RWPE2 (cell line): ENCODE measurements at regions not wholly inside any gene's neighbourhood (a gene's known extent, or its start where the extent isn't known, plus 50 kb on each side); places are given as distances from the start of the nearest gene placed in this dataset.

Experiments
- ATAC-seq: fragments of 200-7000 bp; cut with Tn5 transposase; 3 replicates; pipeline ENCODE4 v1.9.1; 2021; ENCODE audit warnings: low read depth
- DNase-seq: peaks from one replicate; pipeline ENCODE4 v3.0.0-alpha.2; 2020; ENCODE audit warnings: low spot score
- H3K27ac ChIP-seq: fragments of 450-650 bp; 2 replicates; pipeline ENCODE4 v1.5.1; 2017; ENCODE audit warnings: mild to moderate bottlenecking; ENCODE audit not compliant: poor library complexity, severe bottlenecking
- H3K27me3 ChIP-seq: fragments of 250-450 bp; sonication (Bioruptor Pico); 2 replicates; pipeline ENCODE4 v1.5.1; 2021; ENCODE audit warnings: mild to moderate bottlenecking, moderate library complexity; ENCODE audit not compliant: insufficient read depth, poor library complexity, severe bottlenecking
- H3K36me3 ChIP-seq: fragments of 250-450 bp; sonication (Bioruptor Pico); 2 replicates; pipeline ENCODE4 v1.5.1; 2020; ENCODE audit warnings: low read depth, mild to moderate bottlenecking, moderate library complexity
- H3K4me1 ChIP-seq: fragments of 250-450 bp; sonication (Bioruptor Pico); 2 replicates; pipeline ENCODE4 v1.5.1; 2021; ENCODE audit warnings: mild to moderate bottlenecking, moderate library complexity; ENCODE audit not compliant: insufficient read depth, poor library complexity, severe bottlenecking
- H3K4me3 ChIP-seq: fragments of 250-450 bp; sonication (Bioruptor Pico); 2 replicates; pipeline ENCODE4 v1.5.1; 2021; ENCODE audit warnings: mild to moderate bottlenecking, moderate library complexity; ENCODE audit not compliant: severe bottlenecking
- H3K9me3 ChIP-seq: fragments of 250-450 bp; sonication (Bioruptor Pico); 2 replicates; pipeline ENCODE4 v1.5.1; 2021; ENCODE audit warnings: mild to moderate bottlenecking, moderate library complexity; ENCODE audit not compliant: severe bottlenecking
- TF ChIP-seq, protein P1 (sequence below): fragments of 450-650 bp; IDR thresholded peaks from one replicate; pipeline ENCODE4 v1.5.1; 2017; ENCODE audit warnings: mild to moderate bottlenecking, moderate library complexity; ENCODE audit not compliant: poor library complexity, severe bottlenecking

DNA sequence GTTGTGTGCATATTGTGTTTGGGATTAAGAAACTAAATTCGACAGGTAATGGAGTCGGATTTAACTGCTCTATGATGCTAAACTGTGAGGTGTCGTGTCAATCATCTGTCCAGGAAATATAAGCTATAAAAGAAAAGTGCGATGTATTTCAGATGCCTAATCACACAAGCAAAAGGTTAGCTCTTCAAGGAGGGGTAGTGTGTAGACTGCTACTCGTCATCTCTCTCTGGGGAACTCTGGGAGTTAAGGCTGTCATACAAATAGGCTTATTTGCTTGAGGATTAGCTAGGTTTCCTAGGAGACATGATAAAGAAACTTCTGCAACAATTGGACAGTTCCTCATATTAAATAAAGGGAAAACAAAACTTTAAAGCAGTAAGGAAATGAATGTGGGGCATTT lies 462.1 kb downstream of the OLFM4 start:
- DNase-seq (no peak), ATAC-seq (no peak)
- H3K4me3 ChIP-seq: no peak overlapping the region
- TF ChIP-seq, protein P1, sequence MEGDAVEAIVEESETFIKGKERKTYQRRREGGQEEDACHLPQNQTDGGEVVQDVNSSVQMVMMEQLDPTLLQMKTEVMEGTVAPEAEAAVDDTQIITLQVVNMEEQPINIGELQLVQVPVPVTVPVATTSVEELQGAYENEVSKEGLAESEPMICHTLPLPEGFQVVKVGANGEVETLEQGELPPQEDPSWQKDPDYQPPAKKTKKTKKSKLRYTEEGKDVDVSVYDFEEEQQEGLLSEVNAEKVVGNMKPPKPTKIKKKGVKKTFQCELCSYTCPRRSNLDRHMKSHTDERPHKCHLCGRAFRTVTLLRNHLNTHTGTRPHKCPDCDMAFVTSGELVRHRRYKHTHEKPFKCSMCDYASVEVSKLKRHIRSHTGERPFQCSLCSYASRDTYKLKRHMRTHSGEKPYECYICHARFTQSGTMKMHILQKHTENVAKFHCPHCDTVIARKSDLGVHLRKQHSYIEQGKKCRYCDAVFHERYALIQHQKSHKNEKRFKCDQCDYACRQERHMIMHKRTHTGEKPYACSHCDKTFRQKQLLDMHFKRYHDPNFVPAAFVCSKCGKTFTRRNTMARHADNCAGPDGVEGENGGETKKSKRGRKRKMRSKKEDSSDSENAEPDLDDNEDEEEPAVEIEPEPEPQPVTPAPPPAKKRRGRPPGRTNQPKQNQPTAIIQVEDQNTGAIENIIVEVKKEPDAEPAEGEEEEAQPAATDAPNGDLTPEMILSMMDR: no peak
- H3K36me3 ChIP-seq: no peaks in the 10 kb centered on the region
- no peaks in the 10 kb centered on the region for H3K9me3 ChIP-seq
- no peaks in the 10 kb centered on the region for H3K4me1 ChIP-seq
- H3K27me3 ChIP-seq: no peaks in the 10 kb centered on the region
- no peak overlapping the region for H3K27ac ChIP-seq

DNA sequence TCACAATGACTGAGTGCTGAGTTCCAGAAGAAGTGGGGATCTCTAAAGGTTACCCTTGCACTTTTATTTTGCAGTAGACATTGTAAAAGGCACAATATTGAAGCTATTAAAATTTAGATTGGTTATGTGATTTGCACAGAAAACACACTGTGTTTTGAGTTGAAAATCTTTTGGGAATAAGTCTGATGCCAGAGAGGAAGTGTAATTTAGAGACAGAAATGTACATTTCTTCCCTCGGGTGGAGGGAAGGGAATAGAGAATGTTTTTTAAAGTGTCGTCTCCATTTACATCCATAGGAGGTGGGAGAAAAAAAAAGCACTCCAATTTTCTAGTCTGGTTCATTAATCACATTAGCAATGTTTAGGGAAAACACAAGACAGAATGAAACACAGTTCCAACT lies 465.8 kb downstream of the OLFM4 start:
- Histone ChIP-seq H3K9me3 (no peaks in the 10 kb centered on the region), H3K27me3 (no peaks in the 10 kb centered on the region), H3K4me3 (no peak overlapping the region), H3K36me3 (no peaks in the 10 kb centered on the region), H3K27ac (no peak overlapping the region), H3K4me1 (no peaks in the 10 kb centered on the region)
- TF ChIP-seq, protein P1: no peak
- no peak for DNase-seq
- no peak for ATAC-seq

DNA sequence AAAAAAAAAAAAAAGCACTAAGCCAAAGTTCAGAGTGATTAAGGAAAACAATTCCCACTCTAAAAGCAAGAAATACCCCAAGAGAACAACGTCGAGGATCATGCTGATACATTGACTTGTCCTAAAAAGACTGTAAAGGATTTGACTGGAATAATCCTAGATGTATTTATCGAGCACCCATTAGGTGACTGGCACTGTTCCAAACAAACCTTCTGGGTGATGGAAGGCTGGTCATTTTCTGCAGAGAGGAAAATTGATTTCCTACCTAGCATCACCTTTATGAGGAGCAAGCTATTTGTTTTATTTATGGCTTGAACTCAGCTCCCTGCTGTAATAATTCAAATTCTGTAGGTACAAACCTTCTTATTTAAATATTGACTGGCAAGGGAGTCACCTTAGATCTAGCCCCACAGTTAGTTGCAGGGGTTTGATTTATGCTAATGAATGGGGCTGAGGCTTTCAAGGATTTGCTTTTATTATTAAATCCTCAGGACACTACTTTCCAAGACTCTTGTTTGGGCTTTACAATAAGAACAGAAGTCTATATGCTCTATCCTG lies 471.0 kb downstream of the OLFM4 start:
- Histone ChIP-seq H3K27me3 (no peaks in the 10 kb centered on the region), H3K4me3 (no peak overlapping the region), H3K27ac (no peak overlapping the region), H3K4me1 (no peaks in the 10 kb centered on the region), H3K9me3 (no peaks in the 10 kb centered on the region), H3K36me3 (no peaks in the 10 kb centered on the region)
- TF ChIP-seq, protein P1: no peak
- ATAC-seq (no peak), DNase-seq (no peak)

DNA sequence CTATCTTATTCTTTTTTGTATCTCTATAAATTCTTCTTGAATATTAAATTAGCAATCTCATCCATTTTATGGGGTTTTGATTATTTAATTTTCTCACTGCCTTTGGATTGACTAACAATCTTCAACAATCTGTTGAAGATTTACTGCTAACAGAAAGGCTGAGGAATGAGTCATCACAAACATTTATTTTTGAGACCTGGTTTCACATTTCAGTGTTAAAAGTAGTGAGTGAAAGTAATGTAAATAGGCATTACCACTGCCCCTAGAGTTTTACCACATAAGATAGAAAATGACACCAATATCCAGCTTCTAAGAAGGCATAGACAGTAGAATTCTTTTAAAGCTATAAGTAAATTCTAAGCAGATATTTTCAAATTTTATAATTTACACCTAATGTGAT lies 472.8 kb downstream of the OLFM4 start:
- Histone ChIP-seq H3K9me3 (no peaks in the 10 kb centered on the region), H3K4me1 (no peaks in the 10 kb centered on the region), H3K27ac (no peak overlapping the region), H3K27me3 (no peaks in the 10 kb centered on the region), H3K36me3 (no peaks in the 10 kb centered on the region), H3K4me3 (no peak overlapping the region)
- ATAC-seq: no peak
- TF ChIP-seq, protein P1: no peak
- no peak for DNase-seq

DNA sequence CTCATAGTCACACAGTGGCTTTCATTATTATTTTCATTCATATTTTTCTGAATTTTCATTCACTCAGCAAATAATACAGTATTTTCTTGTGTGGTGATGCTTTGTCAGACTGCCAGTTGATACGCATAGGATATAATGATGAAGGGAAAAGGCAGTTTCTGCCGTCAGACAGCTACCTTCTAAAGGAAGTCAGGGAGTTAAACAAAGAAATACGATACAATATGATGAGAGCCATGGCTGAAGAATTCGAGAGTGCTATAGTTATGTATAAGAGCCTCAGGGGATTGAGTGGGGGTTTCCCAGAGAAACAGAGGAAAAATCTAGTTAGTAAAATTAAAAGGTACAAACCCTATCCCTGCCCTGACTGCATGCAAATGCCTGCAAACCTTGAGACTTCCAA lies 479.1 kb downstream of the OLFM4 start:
- H3K36me3 ChIP-seq: no peaks in the 10 kb centered on the region
- no peak overlapping the region for H3K4me3 ChIP-seq
- DNase-seq: no peak
- H3K4me1 ChIP-seq: no peaks in the 10 kb centered on the region
- TF ChIP-seq, protein P1: no peak
- no peak overlapping the region for H3K27ac ChIP-seq
- H3K9me3 ChIP-seq: no peaks in the 10 kb centered on the region
- no peaks in the 10 kb centered on the region for H3K27me3 ChIP-seq
- no peak for ATAC-seq
